Thyroid gland (tissue), 4 donors: ENCODE measurements at regions not wholly inside any gene's neighbourhood (a gene's known extent, or its start where the extent isn't known, plus 50 kb on each side); places are given as distances from the start of the nearest gene placed in this dataset.
"Not testable (repeated sequence)": the region's sequence is repeated elsewhere in the genome, so short reads cannot be mapped to it uniquely, and the experiment has no call there.

ENCODE experiments used
- DNase-seq, 2 donors: peaks; one replicate each; pipeline ENCODE4 v3.0.0-alpha.2; 2019
- H3K27ac ChIP-seq, 3 donors: fragments of 200-600 bp; sonication (generic); 1 replicate in 2 of 3; 2 replicates in 1 of 3; pipeline ENCODE4 v1.5.1; 2016 to 2019; ENCODE audit warnings: mild to moderate bottlenecking in 1 of 3, moderate library complexity in 1 of 3
- H3K27me3 ChIP-seq: fragments of 200-600 bp; sonication (generic); one replicate; pipeline ENCODE4 v1.5.1; 2019
- H3K36me3 ChIP-seq, 2 donors: fragments of 200-600 bp; sonication (generic); one replicate each; pipeline ENCODE4 v1.5.1; 2016 to 2019
- H3K4me1 ChIP-seq, 2 donors: fragments of 200-600 bp; sonication (generic); one replicate each; pipeline ENCODE4 v1.5.1; 2017 to 2019
- H3K4me3 ChIP-seq, 3 donors: fragments of 200-600 bp; sonication (generic); replicated peaks in 1 of 3; 1 replicate in 2 of 3; 2 replicates in 1 of 3; pipeline ENCODE4 v1.5.1; 2016; ENCODE audit warnings: mild to moderate bottlenecking in 1 of 3
- H3K9me3 ChIP-seq: fragments of 200-600 bp; sonication (generic); one replicate; pipeline ENCODE4 v1.5.1; 2017
- CTCF ChIP-seq, 6 experiments: fragments of 200-600 bp in 3 of 6; fragments of 450-650 bp in 3 of 6; sonication (generic) in 3 of 6; IDR thresholded peaks; one replicate each; pipeline ENCODE4 v1.5.1; 2016 to 2019; ENCODE audit warnings: antibody characterized with exemption in 6 of 6, mild to moderate bottlenecking in 2 of 6, inconsistent platforms in 1 of 6, moderate library complexity in 1 of 6
- POLR2A ChIP-seq, 2 donors: fragments of 450-650 bp; IDR thresholded peaks; one replicate each; pipeline ENCODE4 v1.6.1; 2017; ENCODE audit warnings: antibody characterized with exemption in 2 of 2, mild to moderate bottlenecking in 2 of 2, moderate library complexity in 1 of 2
- WGBS, 2 donors: methylation state at CpG; one replicate each; pipeline ENCODE4 v1.1.5; 2017; 5-methylcytosine and 5-hydroxymethylcytosine counted together
- intact Hi-C: fragments of 100-400 bp; cut with DNase I; formaldehyde crosslinking; loops from one replicate; pipeline ENCODE4 v1.15.1; 2023

- Histone ChIP-seq H3K4me3 (no peak overlapping the region), H3K27me3 (no peaks in the 10 kb centered on the region), H3K36me3 (no peaks in the 10 kb centered on the region), H3K9me3 (no peaks in the 10 kb centered on the region), H3K4me1 (no peaks in the 10 kb centered on the region), H3K27ac (no peak overlapping the region)
- DNase-seq = no peak
- WGBS, 2 donors = 94 to 95% methylated on average over 6 of the region's 6 CpGs
- no peak for TF ChIP-seq POLR2A (IDR thresholded peaks at IDR 0.05)
- TF ChIP-seq CTCF (IDR thresholded peaks at IDR 0.05) = no peak
- intact Hi-C loops = no loop called here
Measured at GRCh38 chr2:64924170-64924934, 64.8 kb upstream of the SLC1A4 start.

- intact Hi-C loops = loop anchor here (5.0 kb wide), 1 partner anchor 261 kb away; no protein-coding TSS in a partner anchor
- H3K4me1 ChIP-seq, H3K27me3 ChIP-seq, DNase-seq, H3K27ac ChIP-seq, H3K9me3 ChIP-seq, H3K36me3 ChIP-seq, H3K4me3 ChIP-seq: not testable (repeated sequence)
- WGBS, 2 donors = 90 to 98% methylated on average over 2 of the region's 2 CpGs
Measured at GRCh38 chr2:64925930-64926722, 63.1 kb upstream of the SLC1A4 start.

GRCh38 chr2:64928813-64929212 lies 60.4 kb upstream of the SLC1A4 start:
- intact Hi-C loops = loop anchor here (5.0 kb wide), 1 partner anchor 258 kb away; no protein-coding TSS in a partner anchor
- H3K9me3 ChIP-seq = no peaks in the 10 kb centered on the region
- 15 to 24% methylated on average over 1 of the region's 1 CpG for whole genome bisulfite sequencing, 2 donors

GRCh38 chr2:64929333-64929732 lies 59.9 kb upstream of the SLC1A4 start:
- no peaks in the 10 kb centered on the region for H3K27me3 ChIP-seq
- TF ChIP-seq POLR2A (IDR thresholded peaks at IDR 0.05) (no peak), CTCF (IDR thresholded peaks at IDR 0.05) (no peak)
- WGBS, 2 donors = 94 to 96% methylated on average over 1 of the region's 1 CpG
- no peaks in the 10 kb centered on the region for H3K4me1 ChIP-seq
- H3K4me3 ChIP-seq = no peak overlapping the region
- DNase-seq = no peak
- no peaks in the 10 kb centered on the region for H3K36me3 ChIP-seq
- intact Hi-C loops = loop anchor here (5.0 kb wide), 1 partner anchor 258 kb away; no protein-coding TSS in a partner anchor
- no peaks in the 10 kb centered on the region for H3K9me3 ChIP-seq
- H3K27ac ChIP-seq = no peak overlapping the region

More at GRCh38 chr2:64928813-64929212, 60.4 kb upstream of the SLC1A4 start:
- Histone ChIP-seq H3K4me3 (no peak overlapping the region), H3K27me3 (no peaks in the 10 kb centered on the region), H3K4me1 (no peaks in the 10 kb centered on the region), H3K36me3 (no peaks in the 10 kb centered on the region), H3K27ac (no peak overlapping the region)
- TF ChIP-seq CTCF (IDR thresholded peaks at IDR 0.05) (no peak), POLR2A (IDR thresholded peaks at IDR 0.05) (no peak)
- no peak for DNase-seq

GRCh38 chr2:64930258-64930671 lies 58.9 kb upstream of the SLC1A4 start:
- no peak overlapping the region for H3K4me3 ChIP-seq
- no peak for TF ChIP-seq POLR2A (IDR thresholded peaks at IDR 0.05)
- TF ChIP-seq CTCF (IDR thresholded peaks at IDR 0.05) = no peak
- WGBS, 2 donors = 92 to 94% methylated on average over 1 of the region's 1 CpG

More at GRCh38 chr2:64930258-64930671, 58.9 kb upstream of the SLC1A4 start:
- Histone ChIP-seq H3K27ac (no peak overlapping the region), H3K9me3 (no peaks in the 10 kb centered on the region), H3K4me1 (no peaks in the 10 kb centered on the region), H3K27me3 (no peaks in the 10 kb centered on the region), H3K36me3 (no peaks in the 10 kb centered on the region)
- no peak for DNase-seq
- intact Hi-C loops = no loop called here
